Sigmoid colon (tissue), 4 donors: ENCODE measurements at regions not wholly inside any gene's neighbourhood (a gene's known extent, or its start where the extent isn't known, plus 50 kb on each side); places are given as distances from the start of the nearest gene placed in this dataset.
"Not testable (repeated sequence)": the region's sequence is repeated elsewhere in the genome, so short reads cannot be mapped to it uniquely, and the experiment has no call there.

Experiments used
- EP300 ChIP-seq, 4 donors: sonication (generic); formaldehyde crosslinking; IDR thresholded peaks; one replicate each; pipeline ENCODE4 v1.6.1; 2017; ENCODE audit warnings: antibody characterized with exemption in 4 of 4
- TF ChIP-seq, protein P1 (sequence below), 4 experiments: fragments of 450-650 bp in 3 of 4; fragments of 200-600 bp in 1 of 4; IDR thresholded peaks; one replicate each; pipeline ENCODE4 v1.5.1; 2016 to 2019; ENCODE audit warnings: antibody characterized with exemption in 4 of 4, mild to moderate bottlenecking in 3 of 4, moderate library complexity in 2 of 4

GRCh38 chr20:29122784-29123183, 2134.7 kb upstream of the DEFB115 start:
- TF ChIP-seq, protein P1, sequence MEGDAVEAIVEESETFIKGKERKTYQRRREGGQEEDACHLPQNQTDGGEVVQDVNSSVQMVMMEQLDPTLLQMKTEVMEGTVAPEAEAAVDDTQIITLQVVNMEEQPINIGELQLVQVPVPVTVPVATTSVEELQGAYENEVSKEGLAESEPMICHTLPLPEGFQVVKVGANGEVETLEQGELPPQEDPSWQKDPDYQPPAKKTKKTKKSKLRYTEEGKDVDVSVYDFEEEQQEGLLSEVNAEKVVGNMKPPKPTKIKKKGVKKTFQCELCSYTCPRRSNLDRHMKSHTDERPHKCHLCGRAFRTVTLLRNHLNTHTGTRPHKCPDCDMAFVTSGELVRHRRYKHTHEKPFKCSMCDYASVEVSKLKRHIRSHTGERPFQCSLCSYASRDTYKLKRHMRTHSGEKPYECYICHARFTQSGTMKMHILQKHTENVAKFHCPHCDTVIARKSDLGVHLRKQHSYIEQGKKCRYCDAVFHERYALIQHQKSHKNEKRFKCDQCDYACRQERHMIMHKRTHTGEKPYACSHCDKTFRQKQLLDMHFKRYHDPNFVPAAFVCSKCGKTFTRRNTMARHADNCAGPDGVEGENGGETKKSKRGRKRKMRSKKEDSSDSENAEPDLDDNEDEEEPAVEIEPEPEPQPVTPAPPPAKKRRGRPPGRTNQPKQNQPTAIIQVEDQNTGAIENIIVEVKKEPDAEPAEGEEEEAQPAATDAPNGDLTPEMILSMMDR (IDR thresholded peaks at IDR 0.05), result not testable (repeated sequence)
- TF ChIP-seq EP300 (IDR thresholded peaks at IDR 0.05), result not testable (repeated sequence)
